Endothelial cell of umbilical vein (primary cell): ENCODE measurements at regions not wholly inside any gene's neighbourhood (a gene's known extent, or its start where the extent isn't known, plus 50 kb on each side); places are given as distances from the start of the nearest gene placed in this dataset.

Source experiments
- CTCF ChIP-seq, 2 donors: IDR thresholded peaks; 1 replicate in 1 of 2; 2 replicates in 1 of 2; pipeline ENCODE4 v1.5.1; 2011; ENCODE audit warnings: low read length in 2 of 2, mild to moderate bottlenecking in 2 of 2, moderate library complexity in 2 of 2, control low read depth in 1 of 2, inconsistent platforms in 1 of 2, low read depth in 1 of 2; ENCODE audit not compliant: insufficient read depth in 1 of 2; ENCODE audit errors: extremely low read depth in 1 of 2
- EZH2 ChIP-seq: IDR thresholded peaks from 2 replicates; pipeline ENCODE4 v1.6.1; 2012; ENCODE audit warnings: borderline replicate concordance, low read depth, mild to moderate bottlenecking, moderate library complexity, low read length, inconsistent platforms; ENCODE audit not compliant: severe bottlenecking
- FOS ChIP-seq: IDR thresholded peaks from 2 replicates; pipeline ENCODE4 v1.6.1; 2011; ENCODE audit warnings: mild to moderate bottlenecking, low read length, moderate library complexity, borderline replicate concordance; ENCODE audit not compliant: insufficient read depth

- no peak for TF ChIP-seq CTCF (IDR thresholded peaks at IDR 0.05; ENCODE audit: extremely low read depth in 1 of 2, insufficient read depth in 1 of 2, low read depth in 1 of 2, low read length in 2 of 2)
- no peak for TF ChIP-seq EZH2
- no peak for TF ChIP-seq FOS
Measured at GRCh38 chr4:27974339-27974738, 1113.7 kb downstream of the STIM2 start.
